HCT116 (cell line): ENCODE measurements at regions not wholly inside any gene's neighbourhood (a gene's known extent, or its start where the extent isn't known, plus 50 kb on each side); places are given as distances from the start of the nearest gene placed in this dataset.

Experiments used
- ATAC-seq: fragments of 200-7000 bp; cut with Tn5 transposase; 2 replicates; pipeline ENCODE4 v1.9.1; 2020; ENCODE audit warnings: mild to moderate bottlenecking, moderate library complexity
- BruUV-seq: library from RNA; stranded (reverse); fragments of 400-500 nt; replicated peaks from 2 replicates; lab custom pipeline; 2021; lab: Mats Ljungman, UMichigan
- CTCF ChIA-PET: fragments of 300-600 bp; sonication (Branson Sonifier 250); formaldehyde crosslinking; loops from one replicate; lab custom pipeline; 2021; ENCODE audit warnings: antibody characterized with exemption; lab: Charles Lee
- POLR2A ChIA-PET: fragments of 300-600, 350-600 bp; sonication (Branson Sonifier 250); formaldehyde crosslinking; loops from one replicate; lab custom pipeline; 2021; ENCODE audit warnings: antibody characterized with exemption; lab: Charles Lee
- RAD21 ChIA-PET, 2 experiments: fragments of 300-600 bp; sonication (Branson Sonifier 250); formaldehyde crosslinking; loops; one replicate each; lab custom pipeline; 2023; ENCODE audit warnings: low total read pairs in 2 of 2; ENCODE audit not compliant: uncharacterized antibody in 2 of 2, unreplicated experiment in 2 of 2, low non-redundant PET in 1 of 2; lab: Charles Lee
- DNase-seq: peaks from one replicate; pipeline ENCODE4 v3.0.0-alpha.2; 2010; ENCODE audit warnings: low read depth, low spot score
- H2AFZ ChIP-seq: fragments of 200-600 bp; shearing (Covaris generic), sonication (generic); 2 replicates; pipeline ENCODE4 v1.6.1; 2017; ENCODE audit warnings: low read depth, mixed run types, mixed read lengths, antibody characterized with exemption, low read length; ENCODE audit not compliant: poor library complexity, severe bottlenecking
- H3K27ac ChIP-seq: 2 replicates; pipeline ENCODE4 v1.5.1; 2012; ENCODE audit warnings: low read depth, low read length
- H3K27me3 ChIP-seq: fragments of 200-600 bp; sonication (generic); 2 replicates; pipeline ENCODE4 v1.6.1; 2016; ENCODE audit warnings: mixed run types, low read length, mixed read lengths; ENCODE audit not compliant: insufficient read depth
- H3K36me3 ChIP-seq, 2 experiments: fragments of 200-500 bp in 1 of 2; fragments of 200-600 bp in 1 of 2; sonication (Bioruptor generic) in 1 of 2; sonication (generic) in 1 of 2; 2 replicates each; pipeline versions ENCODE4 v1.5.1 to v1.6.1; 2014 to 2016; ENCODE audit warnings: low read length in 2 of 2, inconsistent platforms in 1 of 2, mixed read lengths in 1 of 2, mixed run types in 1 of 2; ENCODE audit not compliant: insufficient read depth in 2 of 2, control insufficient read depth in 1 of 2
- H3K4me1 ChIP-seq, 2 experiments: fragments of 200-600 bp in 1 of 2; sonication (generic) in 1 of 2; 2 replicates each; pipeline versions ENCODE4 v1.5.1 to v1.6.1; 2012 to 2017; ENCODE audit warnings: low read length in 2 of 2, inconsistent platforms in 1 of 2, mild to moderate bottlenecking in 1 of 2, mixed read lengths in 1 of 2, mixed run types in 1 of 2, moderate library complexity in 1 of 2; ENCODE audit not compliant: insufficient read depth in 2 of 2, control insufficient read depth in 1 of 2
- H3K4me2 ChIP-seq: fragments of 200-600 bp; sonication (generic); 2 replicates; pipeline ENCODE4 v1.6.1; 2017; ENCODE audit warnings: mixed run types, low read length, mixed read lengths
- H3K4me3 ChIP-seq, 2 experiments: fragments of 200-600 bp in 1 of 2; sonication (generic) in 1 of 2; replicated peaks in 1 of 2; 2 replicates each; pipeline ENCODE4 v1.5.1; 2011 to 2016; ENCODE audit warnings: low read length in 2 of 2, control low read depth in 1 of 2, low read depth in 1 of 2, mild to moderate bottlenecking in 1 of 2, mixed read lengths in 1 of 2, mixed run types in 1 of 2
- H3K79me2 ChIP-seq: fragments of 200-600 bp; sonication (generic); 2 replicates; pipeline ENCODE4 v1.6.1; 2017; ENCODE audit warnings: mild to moderate bottlenecking, mixed run types, low read length, moderate library complexity, mixed read lengths; ENCODE audit not compliant: insufficient read depth
- H3K9ac ChIP-seq: fragments of 200-600 bp; sonication (generic); 2 replicates; pipeline ENCODE4 v1.6.1; 2016; ENCODE audit warnings: low read length, mixed read lengths
- H3K9me2 ChIP-seq: fragments of 200-600 bp; sonication (generic), shearing (Covaris generic); 2 replicates; pipeline ENCODE4 v1.6.1; 2017; ENCODE audit warnings: mixed run types, mild to moderate bottlenecking, moderate library complexity; ENCODE audit not compliant: insufficient read depth
- H3K9me3 ChIP-seq, 2 experiments: fragments of 200-500 bp in 1 of 2; fragments of 200-600 bp in 1 of 2; sonication (Bioruptor generic) in 1 of 2; sonication (generic) in 1 of 2; 2 replicates each; pipeline ENCODE4 v1.6.1; 2014 to 2017; ENCODE audit warnings: low read length in 2 of 2, mixed read lengths in 2 of 2, inconsistent platforms in 1 of 2, low read depth in 1 of 2, mild to moderate bottlenecking in 1 of 2, mixed run types in 1 of 2, moderate library complexity in 1 of 2; ENCODE audit not compliant: control insufficient read depth in 1 of 2, insufficient read depth in 1 of 2
- H4K20me1 ChIP-seq: fragments of 200-600 bp; sonication (generic), shearing (Covaris generic); 2 replicates; pipeline ENCODE4 v1.6.1; 2017; ENCODE audit warnings: mixed run types, mild to moderate bottlenecking, moderate library complexity; ENCODE audit not compliant: insufficient read depth
- CBX3 ChIP-seq: IDR thresholded peaks from 2 replicates; pipeline ENCODE4 v1.6.1; 2012; ENCODE audit warnings: low read depth
- CEBPB ChIP-seq: IDR thresholded peaks from 2 replicates; pipeline ENCODE4 v1.6.1; 2012; ENCODE audit warnings: low read depth
- ELF1 ChIP-seq: IDR thresholded peaks from 2 replicates; pipeline ENCODE4 v1.6.1; 2012; ENCODE audit warnings: low read depth, borderline replicate concordance
- EZH2 ChIP-seq: fragments of 200-600 bp; sonication (generic); IDR thresholded peaks from 2 replicates; pipeline ENCODE4 v1.6.1; 2017; ENCODE audit warnings: antibody characterized with exemption, mixed run types
- JUND ChIP-seq: IDR thresholded peaks from 2 replicates; pipeline ENCODE4 v1.6.1; 2012
- MAX ChIP-seq: IDR thresholded peaks from 2 replicates; pipeline ENCODE4 v1.6.1; 2012
- POLR2A ChIP-seq: IDR thresholded peaks from 2 replicates; pipeline ENCODE4 v1.7.0; 2011; ENCODE audit warnings: borderline replicate concordance; ENCODE audit not compliant: insufficient read depth, insufficient read length; ENCODE audit errors: extremely low read depth
- RAD21 ChIP-seq: IDR thresholded peaks from 2 replicates; pipeline ENCODE4 v1.6.1; 2012; ENCODE audit warnings: low read depth, mild to moderate bottlenecking
- REST ChIP-seq: IDR thresholded peaks from 2 replicates; pipeline ENCODE4 v1.6.1; 2012; ENCODE audit warnings: low read depth
- SIN3A ChIP-seq: IDR thresholded peaks from 2 replicates; pipeline ENCODE4 v1.6.1; 2012; ENCODE audit warnings: low read depth
- SRF ChIP-seq: IDR thresholded peaks from 2 replicates; pipeline ENCODE4 v1.6.1; 2012; ENCODE audit warnings: low read depth
- TCF7L2 ChIP-seq: IDR thresholded peaks from 2 replicates; pipeline ENCODE4 v1.7.0; 2011; ENCODE audit warnings: borderline replicate concordance, inconsistent platforms; ENCODE audit not compliant: insufficient read depth, insufficient read length; ENCODE audit errors: extremely low read depth
- ZBTB33 ChIP-seq: IDR thresholded peaks from 2 replicates; pipeline ENCODE4 v1.6.1; 2011; ENCODE audit warnings: mild to moderate bottlenecking, low read length, moderate library complexity; ENCODE audit not compliant: insufficient replicate concordance; ENCODE audit errors: extremely low read depth
- ZNF274 ChIP-seq: fragments of 200-500 bp; sonication (Bioruptor generic); IDR thresholded peaks from 2 replicates; pipeline ENCODE4 v1.6.1; 2014; ENCODE audit warnings: mild to moderate bottlenecking, low read depth, low read length, inconsistent platforms
- intact Hi-C: fragments of 100-400 bp; cut with micrococcal nuclease; formaldehyde crosslinking; loops from 2 replicates; pipeline ENCODE4 v1.10.0; 2022
- TF ChIP-seq, protein P1 (sequence below): IDR thresholded peaks from 2 replicates; pipeline ENCODE4 v1.6.1; 2012
- TF ChIP-seq, protein P2 (sequence below), 3 experiments: fragments of 200-600 bp in 1 of 3; sonication (generic) in 1 of 3; IDR thresholded peaks in 2 of 3; conservative IDR thresholded peaks in 1 of 3; 2 replicates each; pipeline ENCODE4 v1.5.1; 2012 to 2017; ENCODE audit warnings: low read depth in 2 of 3, low read length in 2 of 3, antibody characterized with exemption in 1 of 3, borderline replicate concordance in 1 of 3, control low read depth in 1 of 3, mild to moderate bottlenecking in 1 of 3, mixed read lengths in 1 of 3, mixed run types in 1 of 3, moderate library complexity in 1 of 3; ENCODE audit not compliant: insufficient read depth in 1 of 3

DNA sequence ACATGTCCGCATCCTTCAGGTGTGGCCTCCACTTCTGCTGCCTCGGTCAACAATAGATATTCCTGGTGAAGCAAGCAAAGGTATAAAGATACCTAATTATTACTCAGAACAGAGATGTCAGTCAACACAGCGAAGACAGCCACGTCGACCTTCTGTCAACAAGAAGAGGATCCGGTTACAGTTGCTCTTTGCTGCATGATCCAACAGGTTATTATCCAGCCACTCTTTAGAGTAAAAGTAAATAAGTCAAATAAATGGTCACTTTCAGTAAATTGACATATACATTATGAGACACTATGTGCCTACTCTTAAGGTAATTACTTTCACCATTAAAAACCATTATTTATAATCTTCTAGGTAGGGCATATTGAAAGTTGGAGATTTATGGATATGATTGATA, 356.8 kb upstream of the ATP11B start:
- Histone ChIP-seq H3K9me3 (no peaks in the 10 kb centered on the region), H3K9me2 (no peaks in the 10 kb centered on the region), H2AFZ (no peak overlapping the region), H3K4me1 (no peaks in the 10 kb centered on the region), H3K36me3 (no peaks in the 10 kb centered on the region), H3K79me2 (no peaks in the 10 kb centered on the region), H3K4me2 (no peak overlapping the region), H3K4me3 (no peak overlapping the region), H3K9ac (no peak overlapping the region), H3K27me3 (no peaks in the 10 kb centered on the region), H3K27ac (no peak overlapping the region), H4K20me1 (no peaks in the 10 kb centered on the region)
- DNase-seq (no peak), ATAC-seq (no peak)
- intact Hi-C loops = no loop called here
- BruUV-seq = no TSS peak
- RAD21 ChIA-PET = no interaction called here
- TF ChIP-seq EZH2 = no peak
- no peak for TF ChIP-seq ELF1
- TF ChIP-seq MAX = no peak
- TF ChIP-seq, protein P1, sequence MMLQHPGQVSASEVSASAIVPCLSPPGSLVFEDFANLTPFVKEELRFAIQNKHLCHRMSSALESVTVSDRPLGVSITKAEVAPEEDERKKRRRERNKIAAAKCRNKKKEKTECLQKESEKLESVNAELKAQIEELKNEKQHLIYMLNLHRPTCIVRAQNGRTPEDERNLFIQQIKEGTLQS = no peak
- no peak for TF ChIP-seq TCF7L2
- TF ChIP-seq ZNF274 = no peak
- no peak for TF ChIP-seq ZBTB33
- no peak for TF ChIP-seq RAD21
- TF ChIP-seq, protein P2, sequence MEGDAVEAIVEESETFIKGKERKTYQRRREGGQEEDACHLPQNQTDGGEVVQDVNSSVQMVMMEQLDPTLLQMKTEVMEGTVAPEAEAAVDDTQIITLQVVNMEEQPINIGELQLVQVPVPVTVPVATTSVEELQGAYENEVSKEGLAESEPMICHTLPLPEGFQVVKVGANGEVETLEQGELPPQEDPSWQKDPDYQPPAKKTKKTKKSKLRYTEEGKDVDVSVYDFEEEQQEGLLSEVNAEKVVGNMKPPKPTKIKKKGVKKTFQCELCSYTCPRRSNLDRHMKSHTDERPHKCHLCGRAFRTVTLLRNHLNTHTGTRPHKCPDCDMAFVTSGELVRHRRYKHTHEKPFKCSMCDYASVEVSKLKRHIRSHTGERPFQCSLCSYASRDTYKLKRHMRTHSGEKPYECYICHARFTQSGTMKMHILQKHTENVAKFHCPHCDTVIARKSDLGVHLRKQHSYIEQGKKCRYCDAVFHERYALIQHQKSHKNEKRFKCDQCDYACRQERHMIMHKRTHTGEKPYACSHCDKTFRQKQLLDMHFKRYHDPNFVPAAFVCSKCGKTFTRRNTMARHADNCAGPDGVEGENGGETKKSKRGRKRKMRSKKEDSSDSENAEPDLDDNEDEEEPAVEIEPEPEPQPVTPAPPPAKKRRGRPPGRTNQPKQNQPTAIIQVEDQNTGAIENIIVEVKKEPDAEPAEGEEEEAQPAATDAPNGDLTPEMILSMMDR (IDR thresholded peaks at IDR 0.05 in 2 of 3, conservative IDR thresholded peaks at IDR 0.05 in 1 of 3; ENCODE audit: borderline replicate concordance in 1 of 3, insufficient read depth in 1 of 3, low read depth in 2 of 3, low read length in 2 of 3) = no peak
- TF ChIP-seq POLR2A = no peak
- no peak for TF ChIP-seq CEBPB
- no peak for TF ChIP-seq SRF
- no peak for TF ChIP-seq SIN3A
- TF ChIP-seq CBX3 = no peak
- TF ChIP-seq JUND = no peak
- no peak for TF ChIP-seq REST
- POLR2A ChIA-PET = interaction anchor here (1.5 kb wide), 1 partner anchor 72 kb away, joined by 3 read pairs; no protein-coding TSS in a partner anchor
- CTCF ChIA-PET = no interaction called here
